Gastroesophageal sphincter (tissue), 4 donors: ENCODE measurements at regions not wholly inside any gene's neighbourhood (a gene's known extent, or its start where the extent isn't known, plus 50 kb on each side); places are given as distances from the start of the nearest gene placed in this dataset.

ENCODE experiments used
- ATAC-seq: fragments of 150-250 bp; one replicate; pipeline ENCODE4 v1.9.1; 2016; ENCODE audit warnings: mild to moderate bottlenecking, moderate library complexity
- H3K27ac ChIP-seq, 4 donors: fragments of 200-600 bp; sonication (generic) in 3 of 4; 1 replicate in 3 of 4; 2 replicates in 1 of 4; pipeline ENCODE4 v1.5.1; 2016 to 2019
- H3K27me3 ChIP-seq: fragments of 200-600 bp; sonication (generic); one replicate; pipeline ENCODE4 v1.5.1; 2019
- H3K36me3 ChIP-seq, 2 donors: fragments of 200-600 bp; sonication (generic); one replicate each; pipeline ENCODE4 v1.5.1; 2019; ENCODE audit warnings: control low read depth in 1 of 2
- H3K4me1 ChIP-seq, 3 donors: fragments of 200-600 bp; sonication (generic); 1 replicate in 2 of 3; 2 replicates in 1 of 3; pipeline ENCODE4 v1.5.1; 2016 to 2019; ENCODE audit warnings: control low read depth in 2 of 3
- H3K4me3 ChIP-seq, 2 donors: fragments of 200-600 bp; sonication (generic); one replicate each; pipeline ENCODE4 v1.5.1; 2019; ENCODE audit warnings: mild to moderate bottlenecking in 1 of 2, moderate library complexity in 1 of 2
- H3K9me3 ChIP-seq, 3 donors: fragments of 200-600 bp; sonication (generic); one replicate each; pipeline ENCODE4 v1.5.1; 2017 to 2019; ENCODE audit warnings: control low read depth in 2 of 3
- CTCF ChIP-seq, 4 experiments: fragments of 200-600 bp in 2 of 4; fragments of 450-650 bp in 2 of 4; sonication (generic) in 1 of 4; IDR thresholded peaks; one replicate each; pipeline ENCODE4 v1.5.1; 2017 to 2019; ENCODE audit warnings: antibody characterized with exemption in 4 of 4, mild to moderate bottlenecking in 2 of 4, moderate library complexity in 2 of 4
- EP300 ChIP-seq: sonication (generic); formaldehyde crosslinking; IDR thresholded peaks from one replicate; pipeline ENCODE4 v1.6.1; 2017; ENCODE audit warnings: antibody characterized with exemption, mild to moderate bottlenecking
- POLR2A ChIP-seq, 2 donors: fragments of 450-650 bp; IDR thresholded peaks; one replicate each; pipeline ENCODE4 v1.6.1; 2017; ENCODE audit warnings: antibody characterized with exemption in 2 of 2, mild to moderate bottlenecking in 2 of 2, moderate library complexity in 1 of 2
- POLR2AphosphoS5 ChIP-seq: sonication (generic); formaldehyde crosslinking; IDR thresholded peaks from one replicate; pipeline ENCODE4 v1.6.1; 2017; ENCODE audit warnings: antibody characterized with exemption
- whole genome bisulfite sequencing, 2 donors: methylation state at CpG; one replicate each; pipeline ENCODE4 v1.1.5; 2018; ENCODE audit warnings: low coverage in 1 of 2; 5-methylcytosine and 5-hydroxymethylcytosine counted together

GRCh38 chr11:35050541-35050995 lies 88.4 kb upstream of the CD44 start:
- peaks cover 0 to 6% (median 0%) of the 10 kb centered on the region in 3 donors for H3K4me1 ChIP-seq
- no peaks in the 10 kb centered on the region for H3K36me3 ChIP-seq
- H3K27me3 ChIP-seq = no peaks in the 10 kb centered on the region
- no peak overlapping the region for H3K27ac ChIP-seq
- WGBS, 2 donors = 50 to 74% methylated on average over 5 to 6 of the region's 6 CpGs
- no peaks in the 10 kb centered on the region for H3K9me3 ChIP-seq
- H3K4me3 ChIP-seq = no peak overlapping the region
- TF ChIP-seq EP300 = no peak
- no peak for TF ChIP-seq CTCF (IDR thresholded peaks at IDR 0.05)
- no peak for TF ChIP-seq POLR2A (IDR thresholded peaks at IDR 0.05)
- no peak for TF ChIP-seq POLR2AphosphoS5
- ATAC-seq = no peak

- Histone ChIP-seq H3K9me3 (no peaks in the 10 kb centered on the region), H3K4me3 (no peak overlapping the region), H3K36me3 (no peaks in the 10 kb centered on the region), H3K27ac (no peak overlapping the region), H3K4me1 (no peaks in the 10 kb centered on the region), H3K27me3 (no peaks in the 10 kb centered on the region)
- no peak for ATAC-seq
- 95 to 100% methylated on average over 1 of the region's 1 CpG for WGBS, 2 donors
- TF ChIP-seq POLR2AphosphoS5 (no peak), CTCF (IDR thresholded peaks at IDR 0.05) (no peak), POLR2A (IDR thresholded peaks at IDR 0.05) (no peak), EP300 (no peak)
These were observed 82.4 kb upstream of the CD44 start for GRCh38 chr11:35056391-35057093.

- Histone ChIP-seq H3K4me1 (no peaks in the 10 kb centered on the region), H3K27me3 (no peaks in the 10 kb centered on the region), H3K27ac (no peak overlapping the region), H3K9me3 (no peaks in the 10 kb centered on the region), H3K4me3 (no peak overlapping the region), H3K36me3 (no peaks in the 10 kb centered on the region)
- TF ChIP-seq POLR2AphosphoS5 = no peak
- TF ChIP-seq EP300 = no peak
- no peak for TF ChIP-seq POLR2A (IDR thresholded peaks at IDR 0.05)
- no peak for TF ChIP-seq CTCF (IDR thresholded peaks at IDR 0.05)
- WGBS, 2 donors = 95% methylated on average over 2 of the region's 2 CpGs
- no peak for ATAC-seq
These were observed 80.9 kb upstream of the CD44 start for GRCh38 chr11:35057926-35058668.

GRCh38 chr11:35058669-35059434 lies 80.1 kb upstream of the CD44 start:
- WGBS, 2 donors = 66 to 77% methylated on average over 5 of the region's 5 CpGs
- H3K27ac ChIP-seq = no peak overlapping the region
- H3K9me3 ChIP-seq = no peaks in the 10 kb centered on the region
- no peak for TF ChIP-seq POLR2AphosphoS5
- no peaks in the 10 kb centered on the region for H3K36me3 ChIP-seq
- ATAC-seq = no peak
- H3K4me1 ChIP-seq = no peaks in the 10 kb centered on the region
- H3K27me3 ChIP-seq = no peaks in the 10 kb centered on the region
- no peak overlapping the region for H3K4me3 ChIP-seq
